ENCODE measurements at regions not wholly inside any gene's neighbourhood (a gene's known extent, or its start where the extent isn't known, plus 50 kb on each side); places are given as distances from the start of the nearest gene placed in this dataset.

- TF ChIP-seq CTCF (conservative IDR thresholded peaks at IDR 0.05): no peak
- no peak overlapping the region for H3K4me3 Mint-ChIP-seq
- H3K36me3 Mint-ChIP-seq (ENCODE audit: low read depth): no peaks in the 10 kb centered on the region
- DNase-seq (ENCODE audit: low read depth, low spot score): no peak
- no peaks in the 10 kb centered on the region for H3K9me3 Mint-ChIP-seq
- no peak overlapping the region for H3K27ac Mint-ChIP-seq (ENCODE audit: unreplicated experiment)
- H3K4me1 Mint-ChIP-seq: peaks cover 22% of the 10 kb centered on the region
- no peaks in the 10 kb centered on the region for H3K27me3 Mint-ChIP-seq (ENCODE audit: low read depth)
Observed at GRCh38 chr5:7245121-7245651, 150.8 kb upstream of the ADCY2 start.

- Mint-ChIP-seq H3K4me3 (no peak overlapping the region), H3K4me1 (peaks cover 16% of the 10 kb centered on the region), H3K9me3 (no peaks in the 10 kb centered on the region), H3K36me3 (ENCODE audit: low read depth) (no peaks in the 10 kb centered on the region), H3K27me3 (ENCODE audit: low read depth) (peaks cover 7% of the 10 kb centered on the region), H3K27ac (ENCODE audit: unreplicated experiment) (no peak overlapping the region)
- TF ChIP-seq CTCF (conservative IDR thresholded peaks at IDR 0.05): no peak
- no peak for DNase-seq (ENCODE audit: low read depth, low spot score)
Observed at GRCh38 chr5:7246287-7246686, 149.7 kb upstream of the ADCY2 start.

- DNase-seq (ENCODE audit: low read depth, low spot score): no peak
- no peaks in the 10 kb centered on the region for H3K36me3 Mint-ChIP-seq (ENCODE audit: low read depth)
- TF ChIP-seq CTCF (conservative IDR thresholded peaks at IDR 0.05): no peak
- no peak overlapping the region for H3K27ac Mint-ChIP-seq (ENCODE audit: unreplicated experiment)
- peaks cover 7% of the 10 kb centered on the region for H3K27me3 Mint-ChIP-seq (ENCODE audit: low read depth)
- peaks cover 9% of the 10 kb centered on the region for H3K4me1 Mint-ChIP-seq
- no peaks in the 10 kb centered on the region for H3K9me3 Mint-ChIP-seq
- H3K4me3 Mint-ChIP-seq: no peak overlapping the region
Observed at GRCh38 chr5:7250004-7250403, 145.9 kb upstream of the ADCY2 start.

GRCh38 chr5:7250611-7251010 lies 145.3 kb upstream of the ADCY2 start:
- Mint-ChIP-seq H3K4me1 (peaks cover 3% of the 10 kb centered on the region), H3K9me3 (no peaks in the 10 kb centered on the region), H3K36me3 (ENCODE audit: low read depth) (no peaks in the 10 kb centered on the region), H3K27ac (ENCODE audit: unreplicated experiment) (no peak overlapping the region), H3K27me3 (ENCODE audit: low read depth) (peaks cover 7% of the 10 kb centered on the region), H3K4me3 (no peak overlapping the region)
- no peak for TF ChIP-seq CTCF (conservative IDR thresholded peaks at IDR 0.05)
- no peak for DNase-seq (ENCODE audit: low read depth, low spot score)

- Mint-ChIP-seq H3K27me3 (ENCODE audit: low read depth) (peaks cover 7% of the 10 kb centered on the region), H3K27ac (ENCODE audit: unreplicated experiment) (no peak overlapping the region), H3K4me3 (no peak overlapping the region), H3K36me3 (ENCODE audit: low read depth) (no peaks in the 10 kb centered on the region), H3K9me3 (no peaks in the 10 kb centered on the region), H3K4me1 (no peaks in the 10 kb centered on the region)
- no peak for DNase-seq (ENCODE audit: low read depth, low spot score)
- no peak for TF ChIP-seq CTCF (conservative IDR thresholded peaks at IDR 0.05)
Observed at GRCh38 chr5:7251132-7251531, 144.8 kb upstream of the ADCY2 start.

- peaks cover 4% of the 10 kb centered on the region for H3K9me3 Mint-ChIP-seq
- peak; percentile 79 for TF ChIP-seq CTCF (conservative IDR thresholded peaks at IDR 0.05)
- H3K4me3 Mint-ChIP-seq: no peak overlapping the region
- H3K27me3 Mint-ChIP-seq (ENCODE audit: low read depth): no peaks in the 10 kb centered on the region
- no peak overlapping the region for H3K27ac Mint-ChIP-seq (ENCODE audit: unreplicated experiment)
- H3K36me3 Mint-ChIP-seq (ENCODE audit: low read depth): peaks cover 3% of the 10 kb centered on the region
- H3K4me1 Mint-ChIP-seq: peaks cover 11% of the 10 kb centered on the region
- DNase-seq (ENCODE audit: low read depth, low spot score): peak; percentile 23
Observed at GRCh38 chr5:7261049-7261448, 134.9 kb upstream of the ADCY2 start.
